ENCODE measurements at regions not wholly inside any gene's neighbourhood (a gene's known extent, or its start where the extent isn't known, plus 50 kb on each side); places are given as distances from the start of the nearest gene placed in this dataset.

DNA sequence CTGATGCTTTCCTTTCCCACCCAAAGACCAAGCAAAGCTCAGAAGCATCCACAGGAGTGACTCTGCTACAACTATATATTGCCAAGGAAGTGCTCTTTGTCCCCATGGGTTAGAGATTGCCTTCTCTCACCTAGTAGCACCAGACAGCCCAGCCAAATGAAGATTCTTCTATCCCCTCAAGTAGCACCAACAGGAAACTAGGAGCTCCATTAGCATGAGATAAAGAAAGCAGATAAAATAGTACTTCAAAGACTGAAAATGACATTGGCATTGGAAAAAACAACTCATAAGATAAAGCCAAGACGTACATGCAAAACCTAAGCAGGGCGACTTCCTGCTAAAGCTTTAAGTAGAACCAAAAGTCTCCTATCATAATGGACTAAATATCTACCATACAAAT lies 871.5 kb downstream of the AMY1C start:
- TF ChIP-seq CTCF (IDR thresholded peaks at IDR 0.05; ENCODE audit: borderline replicate concordance, extremely low read depth, low read length, poor library complexity, severe bottlenecking) = no peak
- TF ChIP-seq EZH2 (IDR thresholded peaks at IDR 0.05; ENCODE audit: borderline replicate concordance, low read depth, low read length, severe bottlenecking) = no peak
